GM18909 (cell line): ENCODE measurements at regions not wholly inside any gene's neighbourhood (a gene's known extent, or its start where the extent isn't known, plus 50 kb on each side); places are given as distances from the start of the nearest gene placed in this dataset.
"Not testable (repeated sequence)": the region's sequence is repeated elsewhere in the genome, so short reads cannot be mapped to it uniquely, and the experiment has no call there.

Experiments used
- ATAC-seq: cut with Tn5 transposase; IDR thresholded peaks from one replicate; pipeline ENCODE4 v1.9.1; 2021; ENCODE audit warnings: mild to moderate bottlenecking; ENCODE audit not compliant: unreplicated experiment, poor library complexity

DNA sequence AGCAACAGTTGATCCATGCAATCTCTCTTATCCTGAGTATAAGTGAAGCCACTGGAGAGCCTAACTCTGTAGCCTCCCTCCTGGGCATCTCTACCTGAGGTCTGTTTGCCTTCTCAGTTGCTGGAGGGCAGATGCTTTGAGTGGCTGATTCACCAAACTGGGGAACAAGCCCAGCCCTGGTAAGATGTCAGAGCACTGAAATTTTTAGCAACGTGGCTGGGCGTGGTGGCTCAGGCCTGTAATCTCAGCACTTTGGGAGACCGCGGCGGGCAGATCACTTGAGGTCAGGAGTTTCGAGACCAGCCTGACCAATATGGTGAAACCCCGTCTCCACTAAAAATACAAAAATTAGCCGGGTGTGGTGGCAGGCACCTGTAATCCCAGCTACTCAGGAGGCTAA lies 812.0 kb upstream of the EEF2KMT start:
- ATAC-seq = not testable (repeated sequence)

DNA sequence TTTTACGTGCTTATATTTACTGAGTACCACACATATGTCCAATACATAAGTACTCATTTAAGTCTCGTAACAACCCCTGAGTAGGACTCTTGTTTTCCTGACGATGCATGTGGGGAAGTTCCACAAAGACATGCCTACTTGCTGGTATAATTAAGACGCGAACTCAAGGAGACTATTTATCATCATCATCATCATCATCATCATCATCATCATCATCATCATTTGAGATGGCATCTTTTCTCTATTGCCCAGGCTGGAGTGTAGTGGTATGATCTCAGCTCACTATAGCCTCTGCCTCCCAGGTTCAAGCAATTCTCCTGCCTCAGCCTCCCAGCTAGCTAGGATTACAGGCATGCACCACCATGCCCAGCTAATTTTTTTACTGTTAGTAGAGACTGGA lies 809.9 kb upstream of the EEF2KMT start:
- ATAC-seq = no peak

DNA sequence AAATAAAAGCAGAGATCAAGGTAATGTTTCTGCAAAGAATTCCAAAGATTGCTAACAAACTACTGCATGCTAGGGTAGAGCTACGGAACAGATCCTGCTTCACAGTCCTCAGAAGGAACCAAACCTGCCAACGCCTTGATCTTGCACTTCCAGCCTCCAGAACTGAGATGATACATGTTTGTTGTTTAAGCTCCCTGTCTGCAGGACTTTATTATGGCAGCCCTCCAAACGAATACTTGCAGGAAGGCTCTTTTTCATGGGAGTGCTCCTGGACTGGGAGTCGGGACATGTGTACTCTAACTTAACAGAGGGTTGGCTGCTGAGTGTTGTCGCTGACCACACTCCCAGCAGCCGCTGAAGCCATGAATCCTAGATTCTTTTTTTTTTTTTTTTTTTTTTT lies 808.8 kb upstream of the EEF2KMT start:
- ATAC-seq = no peak

DNA sequence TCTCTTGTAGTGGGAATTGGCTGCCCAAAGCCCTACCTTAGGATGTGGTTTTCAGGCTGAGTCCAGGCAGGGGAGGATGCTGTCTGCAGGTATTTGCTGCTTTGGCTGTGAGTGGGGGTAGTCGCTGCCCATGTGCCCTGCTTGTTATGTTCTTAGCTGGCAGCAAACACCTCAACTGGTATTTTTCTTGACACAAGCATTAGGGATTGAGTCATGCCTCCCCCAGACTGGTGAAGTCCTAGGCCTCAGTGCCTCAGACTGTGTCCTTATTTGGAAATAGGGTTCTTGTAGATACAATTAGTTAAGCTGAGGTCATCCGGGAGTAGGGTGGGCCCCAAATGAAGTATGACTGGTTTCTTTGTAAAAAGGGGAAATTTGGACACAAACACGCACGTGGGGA lies 808.3 kb upstream of the EEF2KMT start:
- ATAC-seq = no peak

DNA sequence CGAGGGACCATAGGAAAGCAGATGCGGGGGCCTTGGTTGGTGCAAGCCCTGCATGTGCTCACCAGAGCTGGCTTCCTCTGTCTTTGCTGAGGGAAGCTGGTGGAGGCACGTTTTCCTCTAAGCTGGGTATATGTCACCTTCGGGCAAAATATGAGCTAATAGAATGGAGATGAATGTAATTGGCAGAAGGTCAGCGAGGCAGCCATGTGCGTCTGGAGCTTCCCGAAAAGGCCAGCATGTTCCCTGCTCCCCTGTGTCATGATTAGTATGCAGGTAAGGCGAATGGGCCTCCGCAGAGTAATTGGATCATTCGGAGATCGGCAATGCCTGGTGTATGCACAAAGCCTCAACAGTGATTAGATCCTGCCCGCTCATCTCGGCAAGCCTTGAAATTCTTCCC lies 806.2 kb upstream of the EEF2KMT start:
- no peak for ATAC-seq

DNA sequence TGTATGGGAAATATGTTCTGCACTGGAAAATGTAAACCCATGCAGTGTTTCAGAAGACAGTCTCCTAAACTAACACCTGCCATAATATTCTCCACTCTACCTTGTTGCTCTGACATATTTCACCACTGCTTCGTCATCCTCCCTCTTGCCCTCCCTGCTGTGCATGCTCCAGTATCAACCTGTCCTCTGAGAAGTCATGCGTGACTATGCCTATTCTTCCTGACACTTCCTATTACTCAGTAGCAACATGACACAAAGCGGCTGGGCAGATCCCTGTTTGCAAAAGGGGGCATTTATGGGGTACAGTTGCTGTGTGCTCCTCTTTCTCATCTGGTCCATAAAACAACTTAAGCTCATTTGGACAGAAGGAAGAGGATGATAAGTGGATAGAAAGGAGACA lies 805.6 kb upstream of the EEF2KMT start:
- ATAC-seq = no peak

DNA sequence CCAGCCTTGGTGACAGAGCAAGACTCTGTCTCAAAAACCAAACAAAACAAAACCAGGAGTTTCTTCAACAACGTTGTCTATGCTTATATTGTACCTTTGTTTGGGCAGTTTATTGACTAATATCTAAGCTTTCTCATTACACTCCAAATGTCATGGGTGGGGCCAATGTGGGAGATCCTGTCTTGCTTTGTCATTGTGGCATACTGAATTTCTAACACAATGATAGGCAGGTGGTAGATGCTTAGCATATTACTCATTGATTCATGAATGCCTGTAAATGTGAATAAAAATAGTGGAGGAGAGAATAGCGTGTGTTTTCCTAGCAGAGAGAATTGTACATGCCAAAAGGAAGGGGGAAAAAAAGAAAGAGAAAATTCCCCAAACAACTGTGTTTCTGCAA lies 802.5 kb upstream of the EEF2KMT start:
- no peak for ATAC-seq

DNA sequence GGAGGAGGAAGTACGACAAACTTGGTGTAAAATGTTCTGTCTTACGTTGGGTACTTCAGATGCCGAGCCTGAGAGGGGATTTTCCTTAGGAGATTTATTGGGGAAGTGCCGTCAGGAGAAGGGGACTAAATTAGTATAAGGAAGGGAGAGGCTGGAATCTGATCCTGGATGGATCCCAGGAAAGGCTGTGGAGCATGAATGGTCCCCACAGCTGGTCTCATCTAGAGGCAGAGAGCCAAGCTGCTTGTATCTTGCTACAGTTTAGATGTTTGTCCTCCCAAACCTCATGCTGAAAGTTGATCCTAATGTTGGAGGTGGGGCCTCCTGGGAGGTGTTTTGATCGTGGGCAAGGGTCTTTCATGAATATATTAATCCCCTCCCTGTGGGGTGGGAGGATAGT lies 798.4 kb upstream of the EEF2KMT start:
- ATAC-seq = no peak

DNA sequence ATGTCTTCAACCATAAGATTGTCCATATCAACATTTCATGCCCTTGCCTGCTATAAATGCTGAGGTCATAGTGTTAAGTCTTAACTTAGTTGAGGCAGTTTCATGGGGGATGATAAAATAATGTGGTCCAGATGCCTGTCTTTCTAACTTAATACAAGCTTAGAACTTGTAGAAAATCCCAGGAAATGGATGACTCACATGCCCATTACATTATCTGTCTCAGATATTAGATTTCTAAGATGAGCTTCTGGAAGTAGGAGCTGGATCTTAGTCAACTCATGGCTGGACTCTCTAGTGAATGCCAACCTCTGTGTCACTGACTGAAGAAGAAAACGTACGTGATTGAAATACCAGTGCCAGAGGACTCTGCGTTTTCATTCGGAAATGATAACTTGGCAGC lies 797.5 kb upstream of the EEF2KMT start:
- no peak for ATAC-seq

DNA sequence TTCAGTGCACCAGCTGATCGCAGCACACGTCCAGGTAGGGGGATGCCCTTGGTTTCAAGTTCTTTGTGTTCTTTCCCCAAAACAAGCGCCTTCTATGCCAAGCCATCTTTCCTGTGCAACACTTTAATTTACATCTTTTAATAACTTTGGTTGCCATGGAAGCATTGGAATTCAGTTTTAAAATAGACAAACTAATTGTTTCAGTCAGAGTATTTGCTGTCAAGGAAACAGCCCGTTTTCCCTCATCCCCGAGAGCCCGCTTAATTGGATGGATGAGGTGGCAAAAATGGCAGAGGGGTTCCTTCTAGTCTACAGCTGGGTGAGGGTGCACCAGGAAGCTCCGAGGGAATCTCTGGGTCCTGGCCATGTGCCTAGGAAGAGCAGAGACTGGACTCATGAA lies 793.7 kb upstream of the EEF2KMT start:
- no peak for ATAC-seq

DNA sequence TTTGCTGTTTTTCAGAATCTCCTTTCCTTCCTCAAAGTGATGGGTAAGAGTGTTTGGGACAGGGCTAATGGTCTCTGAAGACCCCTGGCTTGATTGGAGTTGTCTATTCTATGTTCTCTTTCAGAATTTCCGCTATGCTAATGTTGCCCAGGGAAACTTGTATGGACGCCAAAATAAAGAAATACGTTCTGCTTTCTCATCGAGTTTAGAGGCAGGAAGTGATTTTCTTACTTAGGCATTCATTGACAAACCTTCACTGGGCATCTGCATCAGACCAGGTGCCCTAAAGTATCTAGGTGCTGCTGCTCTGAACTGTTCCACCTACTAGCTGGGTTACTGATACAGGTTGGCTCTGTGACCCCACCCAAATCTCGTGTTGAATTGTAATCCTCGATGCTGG lies 787.9 kb upstream of the EEF2KMT start:
- ATAC-seq = no peak

DNA sequence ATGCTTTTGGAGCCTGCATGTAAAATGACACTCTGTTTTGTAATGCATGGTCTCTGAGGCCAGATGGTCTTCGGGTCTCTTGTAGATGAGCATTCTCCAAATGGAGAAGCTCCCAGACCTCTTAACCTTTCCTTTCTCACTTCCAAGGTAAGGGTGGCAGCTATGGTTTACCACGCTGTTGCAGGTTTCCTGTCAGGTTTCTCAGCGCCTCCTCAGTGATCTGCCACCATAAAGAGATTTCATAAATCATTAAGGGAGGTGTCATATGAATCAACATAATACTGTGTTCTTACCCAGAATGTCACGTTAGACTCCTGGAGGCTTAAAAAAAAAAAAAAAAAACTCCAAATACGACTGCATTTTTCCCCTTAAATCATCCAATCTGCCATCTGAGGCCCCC lies 787.4 kb upstream of the EEF2KMT start:
- ATAC-seq = no peak

DNA sequence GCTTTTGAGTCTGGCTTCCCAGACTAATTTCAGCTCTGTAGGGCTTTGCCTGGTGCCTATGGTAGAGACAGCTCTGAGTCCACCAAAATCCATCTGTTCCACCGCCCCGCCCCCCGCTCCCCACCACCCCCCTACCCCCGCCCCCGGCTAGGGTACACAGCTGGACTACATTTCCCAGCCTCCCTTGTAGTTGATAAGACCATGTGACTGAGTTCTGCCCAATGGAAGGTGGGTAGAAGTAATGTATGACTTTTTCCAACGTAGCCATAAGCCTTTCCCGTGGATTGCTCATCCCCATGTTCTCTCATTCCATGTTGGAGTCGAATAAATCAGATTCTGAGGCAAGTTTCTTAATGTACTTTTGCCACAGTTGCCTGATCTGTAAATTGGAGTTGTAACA lies 786.7 kb upstream of the EEF2KMT start:
- ATAC-seq = no peak

DNA sequence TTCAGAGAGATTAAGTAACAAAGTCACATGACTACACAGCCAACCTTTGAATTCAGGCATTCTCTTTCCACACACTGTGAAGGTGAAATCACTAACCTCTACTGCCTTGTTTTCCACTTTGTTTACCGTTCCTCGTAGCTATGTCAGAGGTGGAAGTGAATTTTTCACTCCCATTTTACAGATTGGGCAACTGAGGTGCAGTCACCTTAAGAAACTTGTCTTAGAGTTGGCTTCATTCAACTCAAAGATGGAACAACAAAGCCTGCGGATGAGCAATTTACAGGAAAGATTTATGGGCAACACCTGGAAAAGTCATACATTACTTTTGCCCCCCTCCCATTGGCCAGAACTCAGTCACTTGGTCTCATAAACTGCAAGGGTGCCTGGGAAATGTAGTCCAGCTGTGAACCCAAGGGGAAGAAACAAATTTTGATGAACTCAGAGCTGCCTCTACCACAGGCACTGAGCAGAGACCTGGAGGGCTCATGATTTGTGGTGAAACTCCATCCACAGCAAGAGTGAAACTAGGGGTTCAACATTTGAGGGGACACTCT lies 784.6 kb upstream of the EEF2KMT start:
- ATAC-seq = no peak

DNA sequence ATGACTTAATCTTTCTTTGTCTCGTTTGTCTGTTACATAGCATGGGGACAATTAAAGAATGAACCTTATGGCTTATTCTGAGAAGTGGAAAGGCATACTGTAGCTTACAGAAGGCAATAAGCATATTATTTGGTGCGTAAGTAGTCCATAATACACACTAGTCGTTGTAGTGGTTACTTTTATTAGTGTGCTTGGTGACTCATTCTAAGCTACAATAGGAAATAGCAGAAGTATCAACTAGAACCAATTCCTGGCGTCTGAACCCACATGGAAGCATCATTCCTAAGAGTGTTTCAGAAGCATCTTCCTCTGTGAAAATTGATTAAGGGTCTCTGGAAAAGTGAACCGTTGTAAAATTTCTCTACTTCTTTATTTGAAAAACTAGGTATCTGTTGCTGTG lies 777.8 kb upstream of the EEF2KMT start:
- ATAC-seq = no peak

DNA sequence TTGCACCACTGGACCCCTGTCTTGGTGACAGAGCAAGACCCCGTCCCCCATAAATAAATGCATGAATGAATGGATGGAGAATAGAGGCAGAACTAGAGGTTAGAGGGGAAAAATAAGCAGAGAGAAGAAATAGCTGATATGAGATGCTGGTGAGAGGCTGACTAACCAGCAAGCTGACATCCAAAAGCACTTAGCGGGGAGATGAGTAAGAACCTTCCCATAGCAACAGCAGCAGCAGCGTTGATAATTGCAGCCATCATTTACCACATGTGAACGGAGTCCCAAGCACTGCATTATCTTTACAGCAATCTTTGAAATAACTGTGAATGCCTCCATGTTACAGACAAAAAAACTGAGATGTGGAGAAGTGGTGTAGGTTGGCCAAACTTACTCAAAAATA lies 777.3 kb upstream of the EEF2KMT start:
- ATAC-seq = no peak

DNA sequence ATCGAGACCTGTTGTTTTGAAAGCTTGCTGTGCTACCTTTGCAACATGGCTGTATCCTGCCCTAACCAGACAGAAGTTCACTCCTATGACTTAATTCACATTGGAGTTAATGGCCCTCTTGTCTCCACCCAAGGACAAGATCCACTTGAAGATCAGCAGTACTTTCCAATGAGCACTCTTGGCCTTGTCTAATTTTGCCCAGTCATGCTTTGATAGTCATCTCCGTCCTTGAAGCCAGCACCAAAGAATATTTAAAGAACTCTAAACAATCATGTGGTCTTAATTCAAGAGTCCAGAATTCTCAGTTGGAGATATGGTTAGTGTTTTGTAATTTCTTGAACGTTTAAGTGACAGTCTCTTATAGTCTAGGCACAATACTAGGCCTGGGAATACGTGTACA lies 775.6 kb upstream of the EEF2KMT start:
- ATAC-seq = no peak

DNA sequence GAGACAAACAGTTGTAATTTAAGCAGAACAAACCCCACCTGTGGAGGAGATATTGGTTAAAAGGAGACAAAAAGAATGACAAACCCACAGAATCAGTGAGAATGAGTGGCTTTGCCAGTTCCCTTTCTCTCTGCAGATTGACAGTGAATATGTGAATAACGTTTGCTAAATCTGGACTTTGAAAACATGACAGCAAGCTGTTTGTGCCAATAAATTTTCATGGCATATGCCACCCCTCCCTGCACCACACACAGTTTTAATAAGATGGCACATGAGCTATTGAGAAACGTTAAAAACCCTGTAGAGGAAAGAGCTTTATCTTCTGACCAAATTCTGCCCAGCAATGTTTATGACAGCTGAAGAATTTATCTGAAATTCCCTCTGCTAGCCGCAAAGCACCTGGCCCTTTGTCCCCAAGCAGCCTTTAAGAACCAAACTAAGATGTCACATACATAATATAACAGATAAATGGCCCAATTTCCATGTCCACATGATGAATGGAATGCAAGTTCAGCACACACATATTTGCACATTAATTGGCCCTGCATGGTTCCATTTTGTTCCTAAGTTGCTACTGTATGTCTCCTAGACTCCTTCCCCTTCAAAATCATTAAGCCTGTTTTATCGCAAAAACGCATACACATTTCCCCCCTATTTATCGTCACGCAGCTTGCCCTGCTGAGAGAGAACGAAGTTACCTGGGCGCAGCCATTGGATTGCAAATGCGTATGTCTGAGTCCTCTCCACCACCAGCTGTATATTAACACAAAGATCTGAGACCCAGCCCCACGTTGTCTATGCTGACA lies 773.5 kb upstream of the EEF2KMT start:
- ATAC-seq = no peak

DNA sequence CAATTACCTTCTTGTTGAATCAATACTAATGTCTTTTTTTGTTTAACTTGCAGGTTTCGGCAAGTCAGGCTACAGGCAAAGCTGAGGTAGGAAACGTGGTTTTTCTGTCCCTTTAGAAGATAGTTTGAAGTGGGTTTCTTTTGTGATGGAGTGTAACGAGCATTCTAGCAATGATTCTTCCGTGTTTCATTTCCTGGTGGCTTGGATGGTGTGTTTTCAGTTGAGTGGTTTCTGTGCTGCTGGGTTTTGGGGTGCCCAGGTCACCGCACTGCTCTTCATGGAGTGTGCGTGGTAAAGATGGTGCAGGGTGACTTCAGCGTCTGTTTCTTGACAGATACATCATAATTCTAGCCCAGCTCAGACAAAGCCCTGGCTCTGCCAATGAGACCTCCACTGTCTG lies 769.7 kb upstream of the EEF2KMT start:
- ATAC-seq = no peak

DNA sequence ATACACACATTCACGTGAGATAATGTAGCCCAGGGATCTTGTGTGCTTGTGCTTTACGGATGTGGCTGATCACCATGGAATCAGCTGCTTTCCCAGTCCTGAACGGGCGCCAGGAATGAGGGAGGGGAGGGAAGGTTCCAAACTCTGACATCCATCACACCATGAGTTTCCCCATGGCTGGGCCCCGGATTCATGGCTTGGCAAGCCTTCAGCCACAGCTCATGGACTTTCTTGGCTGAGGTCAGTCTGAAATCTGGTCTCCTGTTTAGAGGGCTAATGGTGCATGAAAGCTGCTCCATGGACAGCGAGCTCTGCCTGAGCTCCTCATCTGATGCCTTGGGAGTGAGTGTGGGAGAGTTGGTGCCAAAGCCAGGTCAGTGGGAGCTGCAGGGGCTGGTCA lies 767.6 kb upstream of the EEF2KMT start:
- no peak for ATAC-seq

DNA sequence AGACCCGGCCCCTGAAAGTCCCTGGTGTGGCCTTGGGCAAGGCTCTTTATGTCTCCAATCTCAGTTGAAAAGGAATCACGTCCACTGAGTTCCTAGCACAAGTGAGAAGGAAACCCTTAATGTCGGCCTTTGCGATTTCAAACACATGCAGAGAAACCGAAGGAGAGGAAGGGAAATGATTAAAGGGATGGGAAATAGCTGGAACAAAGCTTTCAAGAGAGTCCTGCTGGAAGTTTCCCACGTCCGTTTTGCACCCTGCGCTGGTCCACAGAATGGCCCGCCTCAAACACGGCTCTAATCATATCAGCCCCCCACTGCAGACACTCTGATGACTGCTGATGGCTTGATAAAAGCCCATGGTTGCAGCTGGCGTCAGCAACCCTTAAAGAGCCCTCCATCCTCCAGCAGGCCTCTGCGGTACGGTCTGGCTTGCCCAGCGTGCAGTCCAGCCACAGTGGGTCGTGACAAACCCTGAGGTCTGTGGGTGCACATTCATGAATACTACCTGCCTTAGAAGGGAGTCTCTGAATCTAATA lies 765.5 kb upstream of the EEF2KMT start:
- ATAC-seq = no peak
